NK-92 (cell line): ENCODE measurements at regions not wholly inside any gene's neighbourhood (a gene's known extent, or its start where the extent isn't known, plus 50 kb on each side); places are given as distances from the start of the nearest gene placed in this dataset.
"Not testable (repeated sequence)": the region's sequence is repeated elsewhere in the genome, so short reads cannot be mapped to it uniquely, and the experiment has no call there.

Experiments used
- DNase-seq: peaks from one replicate; lab custom pipeline; 2025; ENCODE audit not compliant: unreplicated experiment; lab: John Stamatoyannopoulos, UW

GRCh38 chr10:91002656-91003055 lies 81.8 kb upstream of the ANKRD1 start:
- no peak for DNase-seq

- not testable (repeated sequence) for DNase-seq
Observed at GRCh38 chr10:91003379-91003778, 82.5 kb upstream of the ANKRD1 start.

DNA sequence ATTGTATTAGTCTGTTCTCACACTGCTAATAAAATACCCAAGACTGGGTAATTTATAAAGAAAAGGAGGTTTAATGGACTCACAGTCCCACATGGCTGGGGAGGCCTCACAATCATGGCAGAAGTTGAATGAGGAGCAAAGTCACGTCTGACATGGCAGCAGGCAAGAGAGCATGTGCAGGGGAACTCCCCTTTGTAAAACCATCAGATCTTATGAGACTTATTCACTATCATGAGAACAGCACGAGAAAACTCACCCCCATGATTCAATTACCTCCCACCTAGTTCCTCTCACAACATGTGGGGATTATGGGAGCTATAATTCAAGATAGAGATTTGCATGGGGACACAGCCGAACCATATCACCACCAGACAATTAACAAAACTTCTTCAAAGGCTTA lies 84.4 kb upstream of the ANKRD1 start:
- not testable (repeated sequence) for DNase-seq

DNA sequence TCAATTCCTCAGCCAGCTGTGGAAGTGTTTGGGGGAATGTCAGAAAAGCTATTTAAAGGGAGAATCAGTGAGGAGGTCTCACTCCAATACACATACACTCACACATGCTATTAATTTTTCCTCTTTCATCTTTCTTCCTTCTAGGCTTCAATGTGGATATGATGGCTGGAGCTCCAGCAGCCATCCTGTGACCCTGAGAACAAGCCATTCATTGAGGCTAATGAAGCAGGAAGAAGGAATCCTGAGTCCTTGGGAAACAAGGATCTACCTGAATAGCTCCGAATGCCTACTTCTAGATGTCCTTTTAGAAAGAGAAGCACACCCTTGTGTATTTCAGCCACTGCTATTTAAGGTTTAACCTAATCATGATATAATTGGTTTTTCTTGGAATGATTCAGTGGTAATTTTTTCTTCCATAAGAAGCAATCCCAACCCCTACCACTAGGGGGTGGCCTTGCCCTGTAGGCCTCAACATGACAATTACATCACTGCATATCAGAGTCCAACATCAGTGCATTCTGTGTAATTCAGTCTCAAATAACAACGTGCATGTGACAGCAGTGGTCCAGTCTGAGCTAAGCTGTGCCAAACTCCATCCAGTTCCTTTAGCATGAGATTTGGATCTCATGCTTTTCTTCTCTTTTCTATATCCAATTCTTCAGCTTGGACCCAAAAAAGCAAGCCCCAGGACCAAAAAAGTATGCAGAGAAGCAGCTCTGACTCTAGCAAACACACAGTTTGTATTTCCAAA lies 85.3 kb upstream of the ANKRD1 start:
- DNase-seq: no peak

- DNase-seq: no peak
Observed at GRCh38 chr10:91006752-91007346, 86.0 kb upstream of the ANKRD1 start.

DNA sequence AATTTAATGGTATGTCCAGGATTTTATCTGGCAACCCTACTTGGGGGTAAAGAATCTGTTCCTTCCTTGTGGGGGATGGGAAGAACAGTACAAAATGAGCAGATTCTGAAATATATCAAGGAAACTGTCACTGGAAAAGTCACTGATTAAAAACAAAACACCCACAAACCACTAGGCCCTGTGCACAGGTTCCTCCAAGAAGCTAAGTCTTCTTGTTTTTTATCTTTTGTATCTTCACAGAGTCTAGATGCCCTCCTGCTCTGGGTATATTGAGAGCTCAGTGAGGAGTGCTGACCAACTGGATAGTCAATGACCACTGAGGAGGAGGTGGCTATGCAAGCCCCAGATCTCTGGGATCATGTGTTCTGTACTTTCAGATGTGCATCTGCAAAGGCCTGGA lies 86.8 kb upstream of the ANKRD1 start:
- no peak for DNase-seq

GRCh38 chr10:91009121-91009520 lies 88.2 kb upstream of the ANKRD1 start:
- DNase-seq: no peak

GRCh38 chr10:91010952-91011351 lies 90.1 kb upstream of the ANKRD1 start:
- DNase-seq: no peak

DNA sequence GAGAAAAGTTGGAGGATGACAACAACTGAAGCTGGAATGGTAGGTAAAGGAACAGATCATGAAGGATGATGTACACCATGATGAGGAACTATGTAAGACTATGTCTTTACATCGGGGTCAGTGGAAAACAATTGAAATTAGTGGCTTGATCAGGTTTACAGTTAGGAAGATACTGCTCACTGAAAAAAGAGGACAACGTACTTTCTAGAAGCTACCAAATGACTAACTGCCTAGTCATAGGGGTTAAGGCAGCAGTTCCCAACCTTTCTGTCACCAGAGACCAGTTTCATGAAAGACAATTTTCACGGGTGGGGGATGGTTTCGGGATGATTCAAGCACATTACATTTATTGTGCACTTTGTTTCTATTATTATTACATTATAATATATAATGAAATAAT lies 91.6 kb upstream of the ANKRD1 start:
- DNase-seq: no peak

DNA sequence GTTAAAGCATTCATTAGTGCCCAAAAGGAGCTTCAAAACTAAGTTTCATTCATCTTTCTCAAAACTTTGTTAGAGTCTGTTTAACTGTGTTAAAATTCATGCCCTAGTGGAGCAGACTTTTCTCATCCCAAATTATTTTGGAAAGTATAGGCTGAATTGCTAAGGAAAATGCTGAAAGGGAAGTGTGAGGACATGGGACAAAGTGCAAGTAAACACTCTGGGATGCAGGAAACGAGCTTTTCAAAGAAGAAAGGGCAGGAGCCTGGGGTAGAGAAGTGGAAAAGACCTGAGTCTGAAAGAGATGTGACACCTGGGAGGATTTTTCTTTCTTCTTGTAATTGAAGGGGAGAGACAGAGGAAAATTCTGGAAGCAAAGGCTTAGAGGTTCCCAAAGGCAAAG lies 93.1 kb upstream of the ANKRD1 start:
- DNase-seq: no peak

DNA sequence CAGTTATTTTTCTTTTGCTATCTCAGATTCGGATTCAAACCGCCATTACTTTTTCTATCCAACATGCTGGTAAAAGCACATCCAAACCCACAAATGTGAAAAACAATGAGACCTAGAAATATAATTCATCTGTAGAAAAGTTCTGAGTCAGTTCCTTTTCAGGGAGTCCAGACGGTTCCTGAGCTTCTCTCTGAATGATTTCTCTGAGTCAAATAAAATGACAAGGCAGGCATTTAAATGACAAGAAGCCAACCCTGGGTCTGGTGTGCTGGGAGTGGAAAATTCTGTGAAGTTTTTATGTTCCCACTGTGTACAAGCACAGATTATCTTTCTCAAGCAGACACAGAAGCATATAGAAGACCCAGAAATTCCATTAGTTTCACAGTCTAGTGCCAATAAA lies 96.3 kb upstream of the ANKRD1 start:
- DNase-seq: no peak

DNA sequence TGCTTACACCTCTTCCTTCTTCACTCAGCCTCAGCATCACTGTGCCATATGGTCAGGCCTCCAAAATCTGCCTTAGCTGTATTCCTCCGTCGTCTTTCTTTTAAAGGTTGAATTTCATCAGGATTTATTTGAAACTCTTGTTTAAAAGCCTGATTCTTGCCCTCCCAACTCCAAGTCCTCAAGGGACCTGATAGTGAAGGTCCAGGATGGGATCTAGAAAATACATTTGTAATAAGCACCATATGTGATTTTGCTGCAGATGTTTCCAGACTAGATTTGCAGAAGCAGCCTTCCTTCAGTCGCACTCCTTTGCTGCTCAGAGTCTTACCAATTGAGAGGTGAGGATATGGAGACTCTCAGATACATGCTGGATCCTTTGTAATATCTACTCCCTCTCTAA lies 101.0 kb upstream of the ANKRD1 start:
- DNase-seq: no peak

- no peak for DNase-seq
Observed at GRCh38 chr10:91022390-91022789, 101.5 kb upstream of the ANKRD1 start.

- DNase-seq: no peak
Observed at GRCh38 chr10:91022924-91023699, 102.2 kb upstream of the ANKRD1 start.

- DNase-seq: no peak
Observed at GRCh38 chr10:91023700-91024398, 103.0 kb upstream of the ANKRD1 start.

- DNase-seq: no peak
Observed at GRCh38 chr10:91024541-91024940, 103.7 kb upstream of the ANKRD1 start.

- no peak for DNase-seq
Observed at GRCh38 chr10:91032611-91033206, 111.8 kb upstream of the ANKRD1 start.

DNA sequence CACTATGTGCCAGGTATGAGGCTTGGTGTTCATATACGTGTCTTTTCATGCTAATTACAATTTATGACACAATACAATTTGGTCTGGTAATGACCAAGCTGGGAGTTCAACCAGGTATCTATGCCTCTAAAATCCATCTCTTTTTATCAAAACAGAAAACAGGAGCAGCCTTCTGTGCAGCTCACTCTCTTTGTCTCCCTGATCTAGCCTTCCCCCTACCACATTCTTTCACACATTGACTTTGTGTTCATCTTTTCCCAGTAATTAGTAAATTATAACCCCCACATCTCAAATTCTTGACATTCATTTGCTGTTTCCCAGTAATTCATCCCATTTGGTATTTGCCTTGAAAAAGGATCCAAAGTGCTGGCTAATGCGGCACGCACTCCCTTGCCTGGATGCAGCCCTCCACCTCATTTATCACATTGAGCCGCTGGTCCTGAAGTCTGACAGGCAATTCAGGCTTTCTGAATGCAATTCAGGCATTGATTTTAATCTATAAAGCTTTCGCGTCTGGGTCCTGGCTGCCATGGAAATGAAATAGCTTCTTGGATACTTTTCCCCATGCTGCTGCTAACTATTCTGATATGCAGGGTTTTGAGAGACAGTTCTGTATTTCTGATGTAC lies 112.5 kb upstream of the ANKRD1 start:
- DNase-seq: no peak

DNA sequence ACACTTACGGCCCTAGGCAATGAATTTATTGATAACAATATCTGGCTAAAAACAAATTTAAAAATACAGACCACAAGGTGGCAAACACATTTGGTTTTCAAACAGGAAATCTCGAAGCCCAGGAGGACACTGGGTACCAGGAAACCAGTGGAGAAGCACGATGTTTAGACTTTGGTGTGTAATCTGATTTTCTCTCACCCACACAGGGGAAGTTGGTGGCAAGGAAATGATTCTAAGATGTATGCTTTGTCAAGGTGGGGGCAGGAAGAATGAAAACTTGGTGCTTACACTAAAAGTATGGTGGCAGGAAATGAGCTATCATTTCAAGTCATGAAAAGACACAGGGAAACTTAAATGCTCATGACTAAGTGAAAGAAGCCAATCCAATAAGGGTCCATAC lies 113.2 kb upstream of the ANKRD1 start:
- DNase-seq: no peak

DNA sequence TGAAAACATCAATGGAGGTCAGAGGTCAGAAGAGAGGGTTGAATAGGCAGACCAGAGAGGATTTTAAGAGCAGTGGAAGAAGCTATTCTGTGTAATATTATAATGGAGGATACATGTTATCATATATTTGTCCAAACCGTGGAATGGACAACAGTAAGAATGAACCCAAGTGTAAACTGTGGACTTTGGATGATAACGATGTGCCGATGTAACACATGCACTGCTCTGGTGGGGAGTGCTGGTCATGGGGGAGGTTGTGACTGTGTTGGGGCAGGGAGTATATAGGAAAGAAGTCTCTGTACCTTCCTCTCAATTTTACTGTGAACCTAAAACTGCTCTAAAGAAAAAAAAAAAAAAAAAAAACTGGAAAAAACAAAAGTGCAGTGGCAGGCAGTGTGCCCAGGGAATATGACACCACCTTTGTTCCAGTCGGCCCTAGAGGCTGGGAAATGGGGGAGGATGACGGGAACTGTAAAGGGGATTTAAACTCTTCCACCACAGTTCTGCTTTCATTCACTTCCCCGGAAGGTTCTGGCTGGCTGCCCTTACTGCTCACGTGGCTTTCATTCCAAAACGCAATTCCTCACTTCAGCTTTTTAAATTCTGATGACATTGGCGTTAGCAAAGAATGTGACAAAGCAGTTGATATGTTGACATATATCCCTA lies 113.7 kb upstream of the ANKRD1 start:
- DNase-seq: no peak
